Frontal cortex (tissue), 3 donors: ENCODE measurements at regions not wholly inside any gene's neighbourhood (a gene's known extent, or its start where the extent isn't known, plus 50 kb on each side); places are given as distances from the start of the nearest gene placed in this dataset.

Experiments
- DNase-seq, 2 donors: peaks; one replicate each; pipeline ENCODE4 v3.0.0; 2012; ENCODE audit warnings: low spot score in 2 of 2
- FAIRE-seq: peaks from 2 replicates; lab custom pipeline; 2012; peaks lifted over from hg19 to GRCh38; lab: Jason Lieb, UNC
- donor health status: control.
- donor health status: control.
- donor health status: control.

DNA sequence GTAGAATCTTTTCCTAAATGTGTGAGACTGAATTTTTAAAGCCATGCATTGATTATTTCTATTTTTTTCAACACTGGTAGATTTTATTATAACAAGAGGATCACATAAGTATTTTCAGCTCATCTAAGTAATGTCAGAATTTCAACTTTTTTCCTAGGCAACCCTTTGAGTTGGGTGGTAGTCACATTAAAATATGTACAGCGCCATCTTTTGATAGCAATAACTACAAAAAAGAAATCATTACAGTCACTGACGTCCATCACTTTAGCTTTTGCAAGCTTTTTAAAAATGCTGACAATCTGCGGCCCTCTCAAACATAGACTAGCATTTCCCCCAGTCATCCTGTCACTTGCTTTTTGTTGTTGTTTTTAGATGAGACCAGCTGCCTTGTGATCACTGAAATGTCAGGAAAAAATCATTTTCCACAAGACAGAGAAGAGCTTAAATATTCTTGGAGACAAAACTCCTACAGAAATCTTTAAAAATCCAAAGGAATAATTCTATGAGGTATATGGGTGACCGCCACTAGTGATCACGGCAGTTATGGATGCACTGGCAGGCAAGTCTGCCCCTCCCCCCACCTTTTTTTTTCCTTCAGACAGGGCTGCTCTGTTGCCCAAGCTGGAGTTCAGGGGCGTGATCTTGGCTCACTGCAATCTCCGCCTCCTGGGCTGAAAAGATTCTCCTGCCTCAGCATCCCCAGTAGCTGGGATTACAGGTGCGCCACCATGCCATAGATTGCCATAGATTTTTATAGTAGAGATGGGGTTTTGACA is 384.0 kb upstream of the KCNMB2 start:
- DNase-seq (no peak), FAIRE-seq (no peak)

DNA sequence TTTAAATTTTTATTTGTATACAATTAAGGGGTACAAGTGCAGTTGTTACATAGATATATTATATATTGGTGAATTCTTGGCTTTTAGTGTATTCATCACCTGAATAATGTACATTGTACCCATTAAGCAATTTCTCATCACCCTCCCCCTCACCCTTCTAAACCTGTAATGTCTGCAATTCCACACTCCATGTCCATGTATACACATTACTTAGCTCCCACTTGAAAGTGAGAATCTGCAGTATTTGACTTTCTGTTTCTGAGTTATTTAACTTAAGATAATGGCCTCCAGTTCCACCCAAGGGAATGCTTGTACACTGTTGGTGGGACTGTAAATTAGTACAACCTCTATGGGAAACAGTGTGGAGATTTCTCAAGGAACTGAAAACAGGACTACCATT is 383.2 kb upstream of the KCNMB2 start:
- FAIRE-seq (no peak), DNase-seq (no peak)

DNA sequence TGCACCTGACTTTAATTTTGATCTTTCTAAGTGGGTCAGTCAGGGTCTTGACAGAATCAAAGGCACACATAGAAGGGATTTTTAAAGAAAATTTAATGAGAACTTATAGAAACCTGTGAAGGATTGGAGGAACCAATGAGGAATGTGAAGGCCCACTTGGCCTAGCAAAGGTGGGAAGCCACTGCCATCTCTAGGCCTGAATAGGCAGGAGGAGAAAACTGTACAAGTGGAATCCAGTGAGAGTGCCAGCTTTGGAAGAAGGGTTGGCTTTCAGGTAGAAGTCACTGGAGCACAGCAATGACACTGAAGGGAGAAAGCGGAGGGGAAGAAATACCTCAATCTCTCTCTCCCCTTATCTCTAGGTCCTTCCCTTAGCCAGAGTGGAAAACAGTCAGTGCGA is 380.7 kb upstream of the KCNMB2 start:
- FAIRE-seq (no peak), DNase-seq (no peak)

DNA sequence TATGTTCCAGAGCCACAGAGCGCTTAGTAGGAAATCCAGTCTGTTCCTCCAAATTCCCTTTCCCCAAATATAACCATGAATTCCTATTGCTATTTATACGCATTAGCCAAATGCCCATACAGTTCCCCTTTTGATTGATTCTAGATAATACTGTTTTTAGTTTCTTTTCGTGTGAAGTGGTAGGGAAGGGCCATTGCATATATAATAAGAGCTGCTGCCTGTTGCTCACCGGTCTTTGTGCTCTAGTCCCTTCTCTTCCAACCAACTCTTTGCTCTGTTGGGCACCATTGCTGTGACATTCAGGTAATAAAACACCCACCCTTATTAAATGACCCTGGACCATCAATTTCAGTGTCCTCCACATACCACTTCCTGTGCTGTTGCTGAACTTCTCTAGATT is 379.9 kb upstream of the KCNMB2 start:
- FAIRE-seq, result no peak
- no peak for DNase-seq

DNA sequence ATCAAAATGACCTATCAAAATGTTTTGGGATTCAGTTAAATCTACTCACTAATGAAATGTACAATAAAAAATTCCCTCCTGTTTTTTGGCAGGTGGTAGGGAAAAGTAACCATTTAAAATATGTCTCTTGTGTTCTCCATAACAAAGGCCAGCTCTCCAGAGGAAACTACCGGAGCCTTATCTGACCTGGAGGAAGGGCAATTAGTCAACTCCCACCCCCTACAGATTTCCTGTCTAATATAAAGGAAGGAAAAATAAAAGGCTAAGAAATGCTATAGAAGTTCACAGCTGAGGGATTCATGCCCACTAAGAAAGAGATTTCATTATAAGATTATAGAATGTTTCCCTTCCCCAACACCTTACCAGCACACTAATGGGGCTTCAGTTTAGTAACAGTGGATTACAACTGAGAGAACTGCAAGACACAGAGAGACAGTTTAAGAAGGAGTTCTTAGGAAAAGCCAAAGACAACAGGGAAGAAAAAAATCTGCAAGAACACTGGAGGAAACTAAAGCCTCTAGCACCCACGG is 376.5 kb upstream of the KCNMB2 start:
- FAIRE-seq, result no peak
- no peak for DNase-seq

DNA sequence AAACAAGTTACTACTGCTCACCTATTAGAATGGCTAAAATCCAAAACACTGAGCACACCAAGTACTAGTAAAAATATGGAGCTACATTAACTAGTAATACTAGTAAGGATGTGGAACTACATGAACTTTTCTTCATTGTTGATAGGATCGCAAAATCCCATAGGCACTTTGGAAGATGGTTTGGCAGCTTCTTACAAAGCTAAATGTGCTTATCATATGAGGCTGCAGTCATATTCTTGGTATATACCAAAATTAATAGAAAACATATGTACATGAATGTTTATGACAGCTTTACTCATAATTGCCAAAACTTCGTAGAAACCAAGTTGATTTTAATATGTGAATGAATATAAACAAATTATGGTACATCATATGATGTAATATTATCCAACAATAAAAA is 366.8 kb upstream of the KCNMB2 start:
- DNase-seq (no peak), FAIRE-seq (no peak)

DNA sequence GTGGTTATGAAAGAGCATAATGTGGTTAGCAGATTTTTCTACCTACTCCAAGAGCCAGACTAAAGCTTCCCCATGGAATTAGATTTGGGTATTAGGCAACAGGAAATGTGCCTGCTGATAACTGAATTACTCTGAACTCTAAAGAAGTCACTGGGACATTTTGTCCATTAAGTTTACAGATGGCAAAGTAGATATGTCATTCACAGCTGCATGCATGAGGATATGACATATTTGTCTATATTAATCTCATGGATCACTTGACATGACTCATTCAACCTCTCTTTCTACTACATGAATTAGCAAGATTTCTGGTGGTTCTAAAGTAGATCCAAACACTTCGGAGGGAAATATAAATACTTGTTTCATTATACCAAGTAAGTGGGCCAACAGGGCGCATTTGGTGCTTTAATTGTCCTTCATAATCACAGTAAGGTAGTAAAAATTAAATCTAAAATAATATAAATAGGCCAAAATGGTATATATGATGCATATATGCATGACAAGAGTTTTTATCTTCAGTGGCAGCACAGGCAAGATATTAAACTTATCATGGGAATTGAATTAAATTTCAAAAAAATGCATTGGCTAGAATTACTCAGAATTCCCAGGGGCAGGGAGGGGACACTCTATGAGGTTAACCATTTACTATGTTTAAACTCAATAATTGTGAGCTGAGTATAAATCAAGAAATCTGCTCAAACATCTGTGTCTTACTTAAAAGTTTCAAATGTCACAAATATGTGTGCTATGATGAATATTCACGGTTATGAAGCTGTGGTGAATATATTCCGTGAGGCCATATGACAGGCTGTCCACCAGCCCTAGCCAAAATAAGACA is 365.3 kb upstream of the KCNMB2 start:
- FAIRE-seq, result no peak
- DNase-seq, result no peak

DNA sequence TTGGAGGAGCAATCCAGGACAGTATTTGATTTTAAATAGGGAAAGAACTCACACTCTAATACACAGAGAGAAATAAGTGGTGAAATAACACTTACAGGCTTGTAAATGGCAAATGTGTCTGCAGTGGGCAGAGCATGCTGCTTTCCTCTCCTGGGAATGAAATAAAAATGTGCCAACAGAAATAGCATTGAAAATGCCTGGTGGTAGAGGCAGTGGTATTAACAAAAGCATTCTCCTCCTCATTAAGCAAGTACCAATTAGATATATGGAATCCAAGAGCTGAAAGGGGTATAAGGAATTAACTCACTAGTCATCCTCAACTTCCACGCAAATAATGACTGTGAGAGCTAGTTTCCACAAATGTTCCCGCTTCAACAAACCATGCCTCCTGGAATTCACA is 364.1 kb upstream of the KCNMB2 start:
- FAIRE-seq (no peak), DNase-seq (no peak)

DNA sequence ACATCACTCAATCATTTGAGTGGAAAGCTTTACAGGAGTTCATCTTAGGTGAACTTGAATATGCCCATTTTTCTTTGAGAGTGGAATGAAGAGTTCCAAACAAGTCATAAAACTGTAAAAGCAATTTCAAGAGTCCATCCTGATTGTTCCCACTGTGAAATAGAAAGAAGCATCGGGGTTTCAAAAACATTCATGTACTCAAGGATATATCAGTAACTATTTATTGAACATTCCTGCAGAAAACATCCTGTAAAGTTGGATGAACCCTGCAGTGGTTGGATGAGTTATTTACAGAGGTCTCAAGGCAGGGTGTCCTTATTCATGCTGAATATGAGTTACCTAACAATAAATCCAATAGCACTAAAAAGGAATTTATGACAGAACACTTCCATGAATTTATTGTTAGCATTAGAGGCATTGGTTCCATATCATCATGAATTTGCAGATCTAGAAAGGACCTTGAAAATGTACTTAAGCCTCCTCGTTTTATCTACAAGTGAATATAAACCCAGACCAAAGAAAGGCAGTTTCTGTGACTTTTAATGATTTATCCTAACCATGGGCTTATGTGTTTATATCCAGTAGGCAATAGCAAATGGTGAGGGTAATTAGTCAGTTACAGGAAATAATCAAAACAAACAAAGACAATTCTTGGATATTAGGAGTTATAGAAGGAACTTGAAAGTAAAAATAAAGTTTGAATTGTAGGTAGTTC is 361.9 kb upstream of the KCNMB2 start:
- DNase-seq (no peak), FAIRE-seq (no peak)

DNA sequence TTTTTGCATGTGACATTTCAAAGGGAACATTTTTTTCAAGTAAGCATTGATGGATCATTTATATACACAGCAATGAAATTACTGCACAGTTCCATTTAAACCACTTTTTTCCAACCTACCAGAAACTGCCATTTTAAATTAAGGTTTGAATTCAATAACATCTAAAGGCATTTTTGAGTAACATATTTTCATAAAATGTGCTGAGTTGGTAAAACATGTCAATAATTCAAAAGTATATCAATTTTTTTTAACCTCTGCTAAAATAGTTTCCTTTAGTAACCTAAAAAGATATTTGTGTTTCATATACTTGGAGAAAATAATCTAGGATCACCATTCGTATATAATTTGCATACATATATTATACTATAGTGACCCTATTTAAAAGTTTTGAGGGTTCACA is 355.1 kb upstream of the KCNMB2 start:
- no peak for FAIRE-seq
- DNase-seq, result no peak

DNA sequence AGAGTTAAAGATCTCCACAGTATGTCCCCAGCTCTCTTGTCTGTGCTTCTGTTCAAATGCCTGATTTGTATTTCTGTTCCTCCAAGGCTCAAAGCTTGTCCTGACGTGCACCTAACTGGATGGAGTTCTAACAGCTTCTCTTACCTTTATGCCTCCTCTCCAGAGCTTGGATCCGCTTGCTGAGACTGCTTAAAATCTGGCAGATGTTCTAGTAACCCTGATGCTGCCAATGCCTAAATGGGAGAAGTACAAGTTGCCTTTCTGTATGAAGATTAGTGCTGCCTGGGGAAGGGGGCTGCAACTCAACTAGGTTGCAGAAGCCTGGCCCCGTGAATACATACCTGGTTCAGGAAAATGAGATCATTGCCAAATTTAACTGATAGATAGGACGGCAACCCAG is 354.5 kb upstream of the KCNMB2 start:
- FAIRE-seq (no peak), DNase-seq (no peak)

DNA sequence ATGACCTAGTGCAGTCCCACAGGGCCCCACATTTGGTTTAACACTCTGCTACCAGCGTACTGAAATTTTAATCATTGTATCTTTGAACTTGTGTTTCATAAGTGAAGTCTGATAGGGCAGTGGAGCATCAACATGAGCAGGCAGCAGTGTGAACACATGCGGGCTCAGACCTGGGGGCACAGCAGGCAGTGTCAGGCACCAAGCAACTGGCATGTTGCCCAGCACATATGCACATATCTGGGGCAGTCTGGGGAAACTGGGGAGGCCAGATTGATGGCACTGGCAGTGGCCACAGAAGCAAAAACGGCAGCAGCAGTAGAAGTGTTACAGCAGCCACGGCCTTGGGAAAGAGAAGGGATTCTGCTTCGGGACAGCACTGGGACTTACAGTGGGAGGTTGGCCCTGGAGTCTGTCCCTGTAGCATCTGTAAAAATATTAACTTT is 353.9 kb upstream of the KCNMB2 start:
- no peak for FAIRE-seq
- DNase-seq, result no peak

DNA sequence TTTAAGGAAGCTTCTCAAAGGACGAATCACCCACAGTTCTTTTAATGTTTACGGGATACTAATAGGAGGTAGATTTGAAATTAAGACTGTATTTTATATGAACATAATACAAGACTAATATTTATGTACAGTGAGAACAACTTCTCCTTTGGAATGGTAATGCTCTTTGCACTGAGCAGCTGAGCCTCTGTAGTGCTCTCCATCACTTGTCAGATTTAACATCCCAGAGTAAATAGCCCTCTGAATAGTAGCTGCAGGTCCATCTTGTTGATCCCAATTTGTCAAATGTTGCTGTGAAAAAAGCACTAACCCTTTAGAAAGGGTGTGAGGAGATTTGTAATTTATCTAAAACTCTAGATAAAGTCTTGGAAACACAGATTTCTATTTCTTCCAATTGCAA is 351.4 kb upstream of the KCNMB2 start:
- DNase-seq (no peak), FAIRE-seq (no peak)

DNA sequence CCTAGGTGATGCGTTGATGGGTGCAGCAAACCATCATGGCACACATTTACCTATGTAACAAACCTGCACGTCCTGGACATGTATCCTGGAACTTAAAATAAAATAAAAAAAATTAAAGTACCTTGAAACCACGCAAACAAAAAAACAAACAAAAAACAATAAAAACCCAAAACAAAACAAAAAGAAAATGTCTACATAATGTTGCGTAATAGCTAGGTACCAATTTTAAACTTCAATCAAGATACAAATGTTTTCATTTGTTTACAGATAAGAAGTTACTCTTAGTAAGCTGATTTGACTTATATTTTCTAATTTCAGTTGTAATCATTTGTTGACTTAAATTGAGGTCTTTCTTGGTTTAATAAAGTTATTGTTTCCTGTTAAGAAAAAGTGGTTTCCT is 349.6 kb upstream of the KCNMB2 start:
- DNase-seq (no peak), FAIRE-seq (peak; percentile 62)

DNA sequence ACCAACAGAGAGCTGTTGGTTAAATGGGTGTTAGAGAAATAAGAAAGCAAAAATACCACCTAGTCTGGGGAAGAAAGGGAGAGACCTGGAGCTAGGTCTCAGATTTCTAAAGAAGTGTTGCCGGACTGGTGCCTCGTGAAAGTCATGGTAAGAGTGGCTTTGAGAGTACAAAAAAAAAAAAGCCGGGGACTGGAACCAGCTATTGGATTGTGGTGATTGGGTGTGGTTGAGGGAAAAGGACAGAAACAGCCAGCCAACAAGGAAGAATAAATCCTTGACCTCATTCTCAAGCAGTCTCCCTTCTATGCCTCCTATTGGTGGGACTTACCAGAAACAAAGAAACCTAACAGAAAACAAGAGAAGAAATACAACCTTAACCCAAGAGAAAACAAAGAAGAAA is 346.4 kb upstream of the KCNMB2 start:
- no peak for DNase-seq
- no peak for FAIRE-seq

DNA sequence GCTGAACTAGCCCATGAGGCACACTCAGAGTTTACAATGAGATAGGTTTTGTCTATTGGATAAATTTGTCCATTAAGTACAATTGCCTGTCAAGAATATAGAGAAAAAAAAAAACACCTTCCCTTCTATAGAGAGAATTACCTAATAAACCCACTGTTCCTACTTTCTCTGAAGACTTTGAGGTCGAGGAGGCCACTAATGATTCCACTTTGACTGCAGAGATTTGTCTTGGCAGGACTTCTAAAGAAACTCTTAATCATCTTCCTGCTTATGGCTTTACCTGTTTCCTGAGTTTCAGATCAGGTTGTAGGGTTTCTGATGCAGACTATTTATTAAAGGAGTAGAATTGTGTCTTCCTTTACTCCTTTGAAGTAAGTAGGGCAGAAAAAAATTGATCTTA is 342.4 kb upstream of the KCNMB2 start:
- DNase-seq (no peak), FAIRE-seq (no peak)

DNA sequence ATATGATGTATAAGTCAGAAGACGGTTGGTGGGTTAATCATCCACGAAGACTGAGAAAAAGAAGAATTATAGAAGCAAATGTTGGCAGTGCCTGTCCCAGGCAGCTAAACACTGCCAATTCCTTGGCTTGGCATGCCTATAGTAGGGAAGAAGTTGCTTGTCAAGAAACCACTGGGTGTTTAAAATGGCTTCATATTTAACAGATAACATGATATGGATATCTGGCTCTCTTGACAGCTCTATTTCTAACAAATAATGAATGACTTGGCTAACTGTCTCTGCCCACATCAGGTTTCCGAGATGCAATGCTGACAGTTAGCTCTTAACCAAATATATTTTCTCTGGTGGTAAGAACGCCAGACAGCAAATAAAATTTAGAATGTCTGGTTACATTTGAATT is 341.7 kb upstream of the KCNMB2 start:
- DNase-seq (no peak), FAIRE-seq (no peak)

DNA sequence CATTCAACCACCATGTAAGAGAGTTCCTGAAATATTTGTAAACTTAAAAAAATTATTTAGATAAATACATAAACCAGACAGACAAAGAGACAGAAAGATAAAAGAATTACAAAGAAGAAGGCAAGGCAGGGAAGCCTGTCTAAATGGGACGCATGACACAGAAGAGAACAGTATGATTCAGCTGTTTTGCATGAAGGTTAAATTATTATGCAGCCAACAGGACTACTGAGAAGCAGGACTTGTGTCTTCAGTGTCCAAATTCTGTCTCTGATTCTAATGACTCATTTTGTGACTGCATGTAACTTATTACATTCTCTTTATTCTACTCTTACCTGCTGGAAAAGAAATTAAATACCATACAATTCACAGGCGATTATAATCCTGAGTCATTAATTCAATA is 340.4 kb upstream of the KCNMB2 start:
- DNase-seq (no peak), FAIRE-seq (no peak)

DNA sequence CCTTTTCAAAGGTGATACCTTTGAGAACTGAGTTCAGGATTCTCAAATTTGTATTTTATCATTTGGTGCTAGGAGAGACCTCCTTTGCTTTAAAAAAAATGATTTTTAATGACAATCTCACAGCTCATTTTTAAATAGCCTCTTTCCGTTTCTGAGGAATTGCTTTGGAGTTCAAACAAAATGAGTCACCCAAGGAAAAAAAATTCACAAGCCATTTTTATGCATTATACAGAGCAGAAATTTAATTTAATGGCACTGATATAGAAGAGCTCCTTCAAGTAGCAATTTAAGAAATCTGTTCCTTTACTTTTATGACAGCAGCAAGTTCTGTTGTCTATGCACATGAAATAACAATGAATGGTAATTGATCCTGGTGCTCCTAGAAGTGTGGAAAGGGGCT is 337.9 kb upstream of the KCNMB2 start:
- DNase-seq (no peak), FAIRE-seq (no peak)

DNA sequence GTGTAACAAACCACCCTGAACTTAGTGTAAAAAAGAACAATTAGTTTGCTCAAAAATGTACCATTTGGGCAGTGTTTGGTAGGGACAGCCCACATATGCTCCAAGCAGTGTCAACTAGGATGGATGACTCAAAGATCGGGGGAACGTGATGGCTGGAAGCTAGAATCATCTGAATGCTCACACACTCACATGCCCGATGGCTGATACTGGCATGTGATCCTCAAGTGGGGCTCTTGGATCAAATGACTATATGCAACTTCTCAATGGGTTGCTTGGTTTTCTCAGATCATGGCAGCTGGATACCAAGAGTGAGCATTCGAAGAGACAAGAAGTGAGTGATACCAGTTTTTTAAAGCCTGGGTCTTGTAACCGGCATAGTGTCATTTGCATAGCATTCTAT is 335.9 kb upstream of the KCNMB2 start:
- no peak for FAIRE-seq
- DNase-seq, result no peak

DNA sequence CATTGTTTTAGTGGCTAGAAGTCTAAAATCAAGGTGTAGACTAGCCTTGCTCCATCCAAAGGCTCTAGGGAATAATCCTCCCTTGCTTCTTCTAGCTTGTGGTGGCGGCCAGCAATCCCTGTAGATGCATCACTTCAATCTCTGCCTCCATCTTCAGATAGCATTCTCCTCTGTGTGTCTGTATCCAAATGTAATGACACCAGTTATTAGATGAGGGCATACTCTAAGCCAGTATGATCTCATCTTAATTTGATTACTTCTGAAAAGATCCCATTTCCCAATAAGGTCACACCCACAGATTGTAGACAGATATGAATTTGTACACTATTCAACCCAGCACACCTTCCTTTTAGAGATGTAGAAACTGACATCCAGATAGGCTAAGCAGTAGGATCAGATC is 334.5 kb upstream of the KCNMB2 start:
- FAIRE-seq (no peak), DNase-seq (no peak)
